ENCODE measurements at regions not wholly inside any gene's neighbourhood (a gene's known extent, or its start where the extent isn't known, plus 50 kb on each side); places are given as distances from the start of the nearest gene placed in this dataset.

GRCh38 chr21:14758849-14759248 is 212.7 kb upstream of the SAMSN1 start:
- ATAC-seq, result no peak
- H3K36me3 Mint-ChIP-seq, result no peaks in the 10 kb centered on the region
- Histone ChIP-seq H3K4me3 (ENCODE audit: low read length) (no peak overlapping the region), H3K36me3 (ENCODE audit: control insufficient read depth, insufficient read depth, low read length) (no peaks in the 10 kb centered on the region), H3K27me3 (ENCODE audit: control insufficient read depth, insufficient read depth, low read length) (no peaks in the 10 kb centered on the region), H3K9me3 (ENCODE audit: control insufficient read depth, insufficient read depth, low read length) (no peaks in the 10 kb centered on the region), H3K4me1 (ENCODE audit: control insufficient read depth, insufficient read depth, low read length) (peaks cover 2% of the 10 kb centered on the region), H3K27ac (ENCODE audit: low read length) (no peak overlapping the region)
- TF ChIP-seq, protein P1, sequence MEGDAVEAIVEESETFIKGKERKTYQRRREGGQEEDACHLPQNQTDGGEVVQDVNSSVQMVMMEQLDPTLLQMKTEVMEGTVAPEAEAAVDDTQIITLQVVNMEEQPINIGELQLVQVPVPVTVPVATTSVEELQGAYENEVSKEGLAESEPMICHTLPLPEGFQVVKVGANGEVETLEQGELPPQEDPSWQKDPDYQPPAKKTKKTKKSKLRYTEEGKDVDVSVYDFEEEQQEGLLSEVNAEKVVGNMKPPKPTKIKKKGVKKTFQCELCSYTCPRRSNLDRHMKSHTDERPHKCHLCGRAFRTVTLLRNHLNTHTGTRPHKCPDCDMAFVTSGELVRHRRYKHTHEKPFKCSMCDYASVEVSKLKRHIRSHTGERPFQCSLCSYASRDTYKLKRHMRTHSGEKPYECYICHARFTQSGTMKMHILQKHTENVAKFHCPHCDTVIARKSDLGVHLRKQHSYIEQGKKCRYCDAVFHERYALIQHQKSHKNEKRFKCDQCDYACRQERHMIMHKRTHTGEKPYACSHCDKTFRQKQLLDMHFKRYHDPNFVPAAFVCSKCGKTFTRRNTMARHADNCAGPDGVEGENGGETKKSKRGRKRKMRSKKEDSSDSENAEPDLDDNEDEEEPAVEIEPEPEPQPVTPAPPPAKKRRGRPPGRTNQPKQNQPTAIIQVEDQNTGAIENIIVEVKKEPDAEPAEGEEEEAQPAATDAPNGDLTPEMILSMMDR (IDR thresholded peaks at IDR 0.05), result no peak
- no peaks in the 10 kb centered on the region for H3K9me3 Mint-ChIP-seq
- intact Hi-C loops (cut with micrococcal nuclease), result no loop called here
- DNase-seq, result no peak
- no peak overlapping the region for H3K27ac Mint-ChIP-seq
- no peak overlapping the region for H3K4me3 Mint-ChIP-seq
- no peaks in the 10 kb centered on the region for H3K4me1 Mint-ChIP-seq
- H3K27me3 Mint-ChIP-seq (ENCODE audit: low read depth in 2 of 2), result no peaks in the 10 kb centered on the region

GRCh38 chr21:14757533-14758327 is 211.6 kb upstream of the SAMSN1 start:
- TF ChIP-seq, protein P1 (IDR thresholded peaks at IDR 0.05), result no peak
- no peak overlapping the region for H3K4me3 Mint-ChIP-seq
- 93% methylated on average over 7 of the region's 7 CpGs for WGBS (ENCODE audit: insufficient coverage)
- H3K36me3 ChIP-seq (ENCODE audit: control insufficient read depth, insufficient read depth, low read length), result no peaks in the 10 kb centered on the region
- H3K4me1 Mint-ChIP-seq, result no peaks in the 10 kb centered on the region
- no peak overlapping the region for H3K27ac Mint-ChIP-seq
- DNase-seq (no peak), ATAC-seq (no peak)
- H3K9me3 Mint-ChIP-seq, result no peaks in the 10 kb centered on the region
- peaks cover 2% of the 10 kb centered on the region for H3K4me1 ChIP-seq (ENCODE audit: control insufficient read depth, insufficient read depth, low read length)
- no peaks in the 10 kb centered on the region for H3K36me3 Mint-ChIP-seq
- no peak overlapping the region for H3K27ac ChIP-seq (ENCODE audit: low read length)
- no peaks in the 10 kb centered on the region for H3K9me3 ChIP-seq (ENCODE audit: control insufficient read depth, insufficient read depth, low read length)
- no peak overlapping the region for H3K4me3 ChIP-seq (ENCODE audit: low read length)
- H3K27me3 Mint-ChIP-seq (ENCODE audit: low read depth in 2 of 2), result no peaks in the 10 kb centered on the region
- intact Hi-C loops (cut with micrococcal nuclease), result no loop called here
- no peaks in the 10 kb centered on the region for H3K27me3 ChIP-seq (ENCODE audit: control insufficient read depth, insufficient read depth, low read length)

DNA sequence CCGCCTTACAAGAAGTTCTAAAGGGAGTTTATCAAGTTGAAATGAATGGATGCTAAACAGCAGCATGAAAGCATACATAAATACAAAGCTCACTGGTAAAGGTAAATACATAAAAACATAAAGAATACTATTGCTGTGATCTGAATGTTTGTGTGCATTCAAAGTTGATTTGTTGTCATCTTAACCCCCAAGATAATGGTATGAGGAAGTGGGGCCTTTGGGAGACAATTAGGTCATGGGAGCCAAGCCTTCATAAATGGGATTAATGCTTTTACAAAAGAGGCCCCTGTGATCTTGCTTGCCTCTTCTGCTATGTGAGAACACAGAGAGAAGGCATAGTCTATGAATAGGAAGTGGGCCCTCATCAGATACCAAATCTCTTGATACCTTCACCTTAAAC is 209.0 kb upstream of the SAMSN1 start:
- intact Hi-C loops (cut with micrococcal nuclease), result no loop called here
- H3K4me3 ChIP-seq (ENCODE audit: low read length), result no peak overlapping the region
- no peaks in the 10 kb centered on the region for H3K4me1 Mint-ChIP-seq
- no peaks in the 10 kb centered on the region for H3K4me1 ChIP-seq (ENCODE audit: control insufficient read depth, insufficient read depth, low read length)
- H3K27me3 ChIP-seq (ENCODE audit: control insufficient read depth, insufficient read depth, low read length), result no peaks in the 10 kb centered on the region
- H3K27me3 Mint-ChIP-seq (ENCODE audit: low read depth in 2 of 2), result peaks cover under 1 to 9% of the 10 kb centered on the region in 2 donors
- ATAC-seq (no peak), DNase-seq (no peak)
- H3K36me3 ChIP-seq (ENCODE audit: control insufficient read depth, insufficient read depth, low read length), result no peaks in the 10 kb centered on the region
- no peak overlapping the region for H3K4me3 Mint-ChIP-seq
- no peaks in the 10 kb centered on the region for H3K36me3 Mint-ChIP-seq
- H3K27ac Mint-ChIP-seq, result no peak overlapping the region
- H3K9me3 ChIP-seq (ENCODE audit: control insufficient read depth, insufficient read depth, low read length), result no peaks in the 10 kb centered on the region
- H3K27ac ChIP-seq (ENCODE audit: low read length), result no peak overlapping the region
- WGBS (ENCODE audit: insufficient coverage), result no CpG with 5 or more reads among the region's 1 CpG
- H3K9me3 Mint-ChIP-seq, result no peaks in the 10 kb centered on the region
- TF ChIP-seq, protein P1 (IDR thresholded peaks at IDR 0.05), result no peak

DNA sequence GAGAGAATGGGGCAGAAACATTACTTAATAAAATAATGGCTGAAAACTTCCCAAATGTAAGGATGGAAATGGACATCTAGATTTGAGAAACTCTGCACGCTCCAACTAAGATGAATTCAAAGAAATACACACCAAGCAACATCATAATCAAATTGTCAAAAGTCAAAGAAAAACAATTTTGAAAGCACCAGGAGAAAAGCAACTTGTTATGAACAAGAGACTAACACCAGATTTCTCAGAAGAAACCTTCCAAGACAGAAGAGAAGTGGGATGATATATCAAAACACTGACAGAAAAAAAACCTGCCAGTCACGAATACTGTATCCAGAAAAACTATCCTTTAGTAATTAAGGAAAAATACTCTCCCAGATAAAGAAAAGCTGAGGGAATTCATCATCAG is 208.6 kb upstream of the SAMSN1 start:
- 86% methylated on average over 1 of the region's 2 CpGs for WGBS (ENCODE audit: insufficient coverage)
- Histone ChIP-seq H3K27me3 (ENCODE audit: control insufficient read depth, insufficient read depth, low read length) (no peaks in the 10 kb centered on the region), H3K9me3 (ENCODE audit: control insufficient read depth, insufficient read depth, low read length) (no peaks in the 10 kb centered on the region), H3K36me3 (ENCODE audit: control insufficient read depth, insufficient read depth, low read length) (no peaks in the 10 kb centered on the region), H3K4me3 (ENCODE audit: low read length) (no peak overlapping the region), H3K27ac (ENCODE audit: low read length) (no peak overlapping the region), H3K4me1 (ENCODE audit: control insufficient read depth, insufficient read depth, low read length) (no peaks in the 10 kb centered on the region)
- no peak for DNase-seq
- Mint-ChIP-seq H3K4me1 (no peaks in the 10 kb centered on the region), H3K27me3 (ENCODE audit: low read depth in 2 of 2) (peaks cover 5 to 9% of the 10 kb centered on the region in 2 donors), H3K36me3 (no peaks in the 10 kb centered on the region), H3K9me3 (no peaks in the 10 kb centered on the region), H3K27ac (no peak overlapping the region), H3K4me3 (no peak overlapping the region)
- TF ChIP-seq, protein P1 (IDR thresholded peaks at IDR 0.05), result no peak
- intact Hi-C loops (cut with micrococcal nuclease), result no loop called here
- ATAC-seq, result no peak
